ENCODE measurements at regions not wholly inside any gene's neighbourhood (a gene's known extent, or its start where the extent isn't known, plus 50 kb on each side); places are given as distances from the start of the nearest gene placed in this dataset.

- Histone ChIP-seq H3K27me3 (ENCODE audit: control insufficient read depth in 1 of 2, insufficient read depth in 2 of 2, low read length in 2 of 2) (no peaks in the 10 kb centered on the region), H3K79me2 (ENCODE audit: insufficient read depth, low read length) (no peaks in the 10 kb centered on the region), H3K4me2 (ENCODE audit: low read depth, low read length) (no peak overlapping the region), H4K20me1 (ENCODE audit: insufficient read depth, low read length) (no peaks in the 10 kb centered on the region), H3K27ac (ENCODE audit: extremely low read length, insufficient read depth, low read length) (no peak overlapping the region), H3K4me3 (replicated peaks in 1 of 3; ENCODE audit: insufficient read depth in 1 of 3, low read depth in 2 of 3, low read length in 3 of 3) (no peak overlapping the region), H3K9ac (ENCODE audit: insufficient read depth, low read depth, low read length) (no peak overlapping the region), H3K9me3 (ENCODE audit: low read length) (no peaks in the 10 kb centered on the region), H2AFZ (ENCODE audit: low read length) (no peak overlapping the region), H3K4me1 (ENCODE audit: insufficient read depth, low read length) (no peaks in the 10 kb centered on the region), H3K36me3 (replicated peaks in 1 of 2; ENCODE audit: control insufficient read depth in 1 of 2, insufficient read depth in 2 of 2, low read length in 2 of 2) (no peaks in the 10 kb centered on the region)
- no peak for TF ChIP-seq NFATC3 (CRISPR knock-in tag; IDR thresholded peaks at IDR 0.05)
- no peak for ATAC-seq
- in situ Hi-C loops (cut with HindIII; ENCODE audit: extremely low pct_ligation_motif_present, low pct_unique_long_range_greater_than_20kb) (no loop called here), intact Hi-C loops (cut with micrococcal nuclease; ENCODE audit: unreplicated experiment) (no loop called here)
- ChIA-PET CTCF (ENCODE audit: low intra/inter-chr PET ratio, low total read pairs) (no interaction called here), POLR2A (no interaction called here)
- no peak for DNase-seq (ENCODE audit: low spot score)
- FAIRE-seq: no peak
- BruUV-seq (replicated peaks): no TSS peak
- WGBS (ENCODE audit: low lambda C conversion rate): 6% methylated on average over 2 of the region's 2 CpGs
These were observed 219.4 kb downstream of the DUSP10 start for GRCh38 chr1:221522529-221522940.

GRCh38 chr1:221525749-221526148 lies 216.1 kb downstream of the DUSP10 start:
- H3K4me2 ChIP-seq (ENCODE audit: low read depth, low read length): no peak overlapping the region
- H3K4me3 ChIP-seq (replicated peaks in 1 of 3; ENCODE audit: insufficient read depth in 1 of 3, low read depth in 2 of 3, low read length in 3 of 3): no peak overlapping the region
- DNase-seq (ENCODE audit: low spot score) (no peak), FAIRE-seq (no peak), ATAC-seq (no peak)
- H4K20me1 ChIP-seq (ENCODE audit: insufficient read depth, low read length): no peaks in the 10 kb centered on the region
- TF ChIP-seq ZNF282 (IDR thresholded peaks at IDR 0.05; ENCODE audit: partially characterized antibody): no peak
- TF ChIP-seq ONECUT2 (CRISPR knock-in tag; IDR thresholded peaks at IDR 0.05): no peak
- TF ChIP-seq ZNF768 (CRISPR knock-in tag; IDR thresholded peaks at IDR 0.05): no peak
- TF ChIP-seq ZC3H13 (CRISPR knock-in tag; IDR thresholded peaks at IDR 0.05): no peak
- no peak for TF ChIP-seq EEA1 (CRISPR knock-in tag; IDR thresholded peaks at IDR 0.05; ENCODE audit: borderline replicate concordance)
- no peak for TF ChIP-seq ZNF138 (CRISPR knock-in tag; IDR thresholded peaks at IDR 0.05; ENCODE audit: low read depth)
- no peak for TF ChIP-seq HOXA7 (CRISPR knock-in tag; IDR thresholded peaks at IDR 0.05)
- TF ChIP-seq ZNF878 (CRISPR knock-in tag; IDR thresholded peaks at IDR 0.05): no peak
- TF ChIP-seq NAIF1 (CRISPR knock-in tag; IDR thresholded peaks at IDR 0.05; ENCODE audit: borderline replicate concordance): no peak
- no peak for TF ChIP-seq ZNF572 (CRISPR knock-in tag; IDR thresholded peaks at IDR 0.05)
- no peak for TF ChIP-seq ZNF451 (CRISPR knock-in tag; IDR thresholded peaks at IDR 0.05)
- no peak for TF ChIP-seq BORCS8-MEF2B (CRISPR knock-in tag; IDR thresholded peaks at IDR 0.05)
- TF ChIP-seq, protein P1, sequence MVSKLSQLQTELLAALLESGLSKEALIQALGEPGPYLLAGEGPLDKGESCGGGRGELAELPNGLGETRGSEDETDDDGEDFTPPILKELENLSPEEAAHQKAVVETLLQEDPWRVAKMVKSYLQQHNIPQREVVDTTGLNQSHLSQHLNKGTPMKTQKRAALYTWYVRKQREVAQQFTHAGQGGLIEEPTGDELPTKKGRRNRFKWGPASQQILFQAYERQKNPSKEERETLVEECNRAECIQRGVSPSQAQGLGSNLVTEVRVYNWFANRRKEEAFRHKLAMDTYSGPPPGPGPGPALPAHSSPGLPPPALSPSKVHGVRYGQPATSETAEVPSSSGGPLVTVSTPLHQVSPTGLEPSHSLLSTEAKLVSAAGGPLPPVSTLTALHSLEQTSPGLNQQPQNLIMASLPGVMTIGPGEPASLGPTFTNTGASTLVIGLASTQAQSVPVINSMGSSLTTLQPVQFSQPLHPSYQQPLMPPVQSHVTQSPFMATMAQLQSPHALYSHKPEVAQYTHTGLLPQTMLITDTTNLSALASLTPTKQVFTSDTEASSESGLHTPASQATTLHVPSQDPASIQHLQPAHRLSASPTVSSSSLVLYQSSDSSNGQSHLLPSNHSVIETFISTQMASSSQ (IDR thresholded peaks at IDR 0.05; ENCODE audit: low read depth): no peak
- TF ChIP-seq, protein P1 (CRISPR knock-in tag; IDR thresholded peaks at IDR 0.05; ENCODE audit: borderline replicate concordance): no peak
- TF ChIP-seq ZNF329 (CRISPR knock-in tag; IDR thresholded peaks at IDR 0.05; ENCODE audit: low read depth): no peak
- no peak for TF ChIP-seq GLI4 (CRISPR knock-in tag; IDR thresholded peaks at IDR 0.05; ENCODE audit: borderline replicate concordance)
- no peak for TF ChIP-seq ZFYVE20 (CRISPR knock-in tag; IDR thresholded peaks at IDR 0.05; ENCODE audit: borderline replicate concordance, low read depth)
- no peak overlapping the region for H2AFZ ChIP-seq (ENCODE audit: low read length)
- H3K36me3 ChIP-seq (replicated peaks in 1 of 2; ENCODE audit: control insufficient read depth in 1 of 2, insufficient read depth in 2 of 2, low read length in 2 of 2): no peaks in the 10 kb centered on the region
- WGBS (ENCODE audit: low lambda C conversion rate): 0% methylated on average over 2 of the region's 2 CpGs
- in situ Hi-C loops (cut with HindIII; ENCODE audit: extremely low pct_ligation_motif_present, low pct_unique_long_range_greater_than_20kb): no loop called here
- H3K9me3 ChIP-seq (ENCODE audit: low read length): no peaks in the 10 kb centered on the region
- intact Hi-C loops (cut with micrococcal nuclease; ENCODE audit: unreplicated experiment): no loop called here
- no peaks in the 10 kb centered on the region for H3K4me1 ChIP-seq (ENCODE audit: insufficient read depth, low read length)
- ChIA-PET POLR2A (no interaction called here), CTCF (ENCODE audit: low intra/inter-chr PET ratio, low total read pairs) (no interaction called here)
- H3K9ac ChIP-seq (ENCODE audit: insufficient read depth, low read depth, low read length): no peak overlapping the region
- no peaks in the 10 kb centered on the region for H3K27me3 ChIP-seq (ENCODE audit: control insufficient read depth in 1 of 2, insufficient read depth in 2 of 2, low read length in 2 of 2)
- no peaks in the 10 kb centered on the region for H3K79me2 ChIP-seq (ENCODE audit: insufficient read depth, low read length)
- no peak overlapping the region for H3K27ac ChIP-seq (ENCODE audit: extremely low read length, insufficient read depth, low read length)
- no TSS peak for BruUV-seq (replicated peaks)

Measured in HepG2 (cell line).